ENCODE measurements at regions not wholly inside any gene's neighbourhood (a gene's known extent, or its start where the extent isn't known, plus 50 kb on each side); places are given as distances from the start of the nearest gene placed in this dataset.

GRCh38 chr9:96125624-96126023, 176.4 kb downstream of the HSD17B3 start:
- Histone ChIP-seq H3K9me3 (ENCODE audit: control insufficient read depth, low read length) (peaks cover under 1% of the 10 kb centered on the region), H3K36me3 (ENCODE audit: control insufficient read depth, insufficient read depth, low read length) (no peaks in the 10 kb centered on the region), H3K4me1 (ENCODE audit: control insufficient read depth, insufficient read depth, low read length) (peaks cover 7% of the 10 kb centered on the region), H3K27ac (ENCODE audit: low read depth, low read length) (no peak overlapping the region), H3K4me3 (ENCODE audit: low read length) (no peak overlapping the region), H3K9ac (ENCODE audit: extremely low read depth, low read length, poor library complexity, severe bottlenecking) (no peak overlapping the region), H3K27me3 (ENCODE audit: control insufficient read depth, insufficient read depth, low read length, poor library complexity, severe bottlenecking) (peaks cover 6% of the 10 kb centered on the region)
- Mint-ChIP-seq H3K4me1 (peaks cover 37% of the 10 kb centered on the region), H3K27me3 (ENCODE audit: insufficient read depth) (peaks cover 11% of the 10 kb centered on the region), H3K27ac (no peak overlapping the region), H3K4me3 (no peak overlapping the region), H3K9me3 (peaks cover 15% of the 10 kb centered on the region), H3K36me3 (ENCODE audit: low read depth) (no peaks in the 10 kb centered on the region)
- no peak for TF ChIP-seq CTCF (conservative IDR thresholded peaks at IDR 0.05)
- no peak for DNase-seq
- 71 to 76% methylated on average over 2 to 3 of the region's 3 CpGs for WGBS, 2 experiments (ENCODE audit: insufficient coverage in 1 of 2, insufficient read length in 1 of 2)

DNA sequence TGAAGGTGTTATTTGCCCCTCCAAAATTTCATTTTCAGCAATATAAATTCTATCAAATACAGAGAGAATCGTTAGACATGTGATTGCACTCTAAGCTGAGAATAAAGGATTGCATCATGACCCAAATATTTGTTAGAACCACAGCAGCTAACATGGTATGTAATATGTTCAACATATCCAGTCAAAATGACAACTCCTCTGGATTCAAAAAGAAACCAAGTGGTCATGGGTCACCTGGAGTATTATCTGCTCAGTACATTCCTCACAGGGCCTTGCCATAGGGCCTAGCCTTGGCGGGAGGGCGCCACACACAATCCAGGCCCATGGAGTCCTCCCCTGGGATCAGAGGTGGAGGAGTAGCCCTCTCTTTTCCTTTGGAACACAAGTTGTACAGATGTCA, 179.2 kb downstream of the HSD17B3 start:
- Mint-ChIP-seq H3K27ac (no peak overlapping the region), H3K4me3 (no peak overlapping the region), H3K36me3 (ENCODE audit: low read depth) (peaks cover 5% of the 10 kb centered on the region), H3K27me3 (ENCODE audit: insufficient read depth) (peaks cover 5% of the 10 kb centered on the region), H3K4me1 (peaks cover 15% of the 10 kb centered on the region), H3K9me3 (peaks cover 44% of the 10 kb centered on the region)
- Histone ChIP-seq H3K4me3 (ENCODE audit: low read length) (no peak overlapping the region), H3K4me1 (ENCODE audit: control insufficient read depth, insufficient read depth, low read length) (peaks cover 7% of the 10 kb centered on the region), H3K9me3 (ENCODE audit: control insufficient read depth, low read length) (peaks cover 19% of the 10 kb centered on the region), H3K27ac (ENCODE audit: low read depth, low read length) (no peak overlapping the region), H3K27me3 (ENCODE audit: control insufficient read depth, insufficient read depth, low read length, poor library complexity, severe bottlenecking) (peaks cover 6% of the 10 kb centered on the region), H3K9ac (ENCODE audit: extremely low read depth, low read length, poor library complexity, severe bottlenecking) (no peak overlapping the region), H3K36me3 (ENCODE audit: control insufficient read depth, insufficient read depth, low read length) (no peaks in the 10 kb centered on the region)
- no peak for DNase-seq
- 97 to 100% methylated on average over 2 to 3 of the region's 3 CpGs for WGBS, 2 experiments (ENCODE audit: insufficient coverage in 1 of 2, insufficient read length in 1 of 2)
- no peak for TF ChIP-seq CTCF (conservative IDR thresholded peaks at IDR 0.05)

DNA sequence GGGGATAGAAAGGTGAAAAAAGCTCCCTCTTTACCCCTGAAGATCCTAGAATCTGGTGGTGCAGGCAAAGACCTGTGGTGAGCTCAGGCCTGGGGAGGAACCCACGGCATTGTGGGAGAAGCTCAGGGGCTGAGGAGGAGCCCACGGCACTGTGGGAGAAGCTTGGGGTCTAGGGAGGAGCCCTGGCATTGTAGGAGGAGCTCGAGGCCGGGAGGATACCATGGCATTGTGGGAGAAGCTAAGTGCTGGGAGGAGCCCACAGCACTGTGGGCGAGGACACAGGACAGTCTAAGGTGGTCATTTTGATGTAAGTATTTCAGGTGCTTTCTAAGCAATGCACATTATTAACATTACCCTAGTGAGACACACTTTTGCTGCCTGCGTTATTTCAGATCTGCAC, 179.7 kb downstream of the HSD17B3 start:
- Histone ChIP-seq H3K36me3 (ENCODE audit: control insufficient read depth, insufficient read depth, low read length) (no peaks in the 10 kb centered on the region), H3K9me3 (ENCODE audit: control insufficient read depth, low read length) (peaks cover 19% of the 10 kb centered on the region), H3K9ac (ENCODE audit: extremely low read depth, low read length, poor library complexity, severe bottlenecking) (no peak overlapping the region), H3K4me3 (ENCODE audit: low read length) (no peak overlapping the region), H3K27ac (ENCODE audit: low read depth, low read length) (no peak overlapping the region), H3K4me1 (ENCODE audit: control insufficient read depth, insufficient read depth, low read length) (peaks cover 7% of the 10 kb centered on the region), H3K27me3 (ENCODE audit: control insufficient read depth, insufficient read depth, low read length, poor library complexity, severe bottlenecking) (peaks cover 6% of the 10 kb centered on the region)
- H3K4me3 Mint-ChIP-seq, result no peak overlapping the region
- H3K27ac Mint-ChIP-seq, result no peak overlapping the region
- TF ChIP-seq CTCF (conservative IDR thresholded peaks at IDR 0.05), result no peak
- H3K4me1 Mint-ChIP-seq, result peaks cover 19% of the 10 kb centered on the region
- peaks cover 48% of the 10 kb centered on the region for H3K9me3 Mint-ChIP-seq
- WGBS, 2 experiments (ENCODE audit: insufficient coverage in 1 of 2, insufficient read length in 1 of 2), result 96 to 98% methylated on average over 5 of the region's 6 CpGs
- no peak for DNase-seq
- H3K36me3 Mint-ChIP-seq (ENCODE audit: low read depth), result peaks cover 5% of the 10 kb centered on the region
- peaks cover 5% of the 10 kb centered on the region for H3K27me3 Mint-ChIP-seq (ENCODE audit: insufficient read depth)

Measured in endodermal cell (in vitro differentiated cells).